GM21723 (cell line): ENCODE measurements at regions not wholly inside any gene's neighbourhood (a gene's known extent, or its start where the extent isn't known, plus 50 kb on each side); places are given as distances from the start of the nearest gene placed in this dataset.
A peak's percentile ranks its signal among the peaks of the same experiment; 100 is the strongest.
"Not testable (repeated sequence)": the region's sequence is repeated elsewhere in the genome, so short reads cannot be mapped to it uniquely, and the experiment has no call there.

ENCODE experiments used
- ATAC-seq: cut with Tn5 transposase; IDR thresholded peaks from one replicate; pipeline ENCODE4 v1.9.1; 2021; ENCODE audit warnings: mild to moderate bottlenecking, moderate library complexity; ENCODE audit not compliant: unreplicated experiment

DNA sequence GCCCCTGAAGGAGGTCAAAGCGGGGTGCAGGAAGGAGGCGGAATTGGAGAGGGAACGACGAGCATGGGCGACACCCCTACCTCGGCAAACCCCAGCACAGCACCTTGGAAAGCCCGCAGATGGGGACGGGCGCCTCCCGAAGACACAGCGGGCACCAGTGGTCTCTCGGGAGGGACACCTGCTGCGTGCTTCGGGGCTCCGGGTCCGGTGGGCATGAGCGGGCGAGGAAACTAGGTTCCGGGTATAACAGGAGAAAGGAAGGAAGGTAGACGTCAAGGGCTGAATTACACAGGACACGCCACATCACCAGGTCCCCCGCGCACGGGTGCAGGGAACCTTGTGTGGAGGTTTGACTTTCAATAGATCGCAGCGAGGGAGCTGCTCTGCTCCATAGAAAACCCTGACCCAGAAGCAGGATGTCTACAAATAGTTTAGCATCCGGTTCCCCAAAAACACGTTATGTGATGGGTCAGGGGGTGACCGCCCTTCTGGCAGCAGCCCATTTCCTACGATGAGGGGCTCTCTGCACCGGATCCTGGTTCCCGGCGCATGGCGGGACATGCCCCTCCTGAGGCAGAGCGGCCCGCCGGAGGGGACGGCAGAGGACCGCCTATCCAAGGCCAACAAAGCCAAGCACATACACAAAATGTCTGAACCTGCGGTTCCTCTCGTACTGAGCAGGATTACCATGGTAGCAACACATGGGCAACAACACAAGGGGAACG, 196.9 kb downstream of the ALG10 start:
- peak; percentile 29 for ATAC-seq

DNA sequence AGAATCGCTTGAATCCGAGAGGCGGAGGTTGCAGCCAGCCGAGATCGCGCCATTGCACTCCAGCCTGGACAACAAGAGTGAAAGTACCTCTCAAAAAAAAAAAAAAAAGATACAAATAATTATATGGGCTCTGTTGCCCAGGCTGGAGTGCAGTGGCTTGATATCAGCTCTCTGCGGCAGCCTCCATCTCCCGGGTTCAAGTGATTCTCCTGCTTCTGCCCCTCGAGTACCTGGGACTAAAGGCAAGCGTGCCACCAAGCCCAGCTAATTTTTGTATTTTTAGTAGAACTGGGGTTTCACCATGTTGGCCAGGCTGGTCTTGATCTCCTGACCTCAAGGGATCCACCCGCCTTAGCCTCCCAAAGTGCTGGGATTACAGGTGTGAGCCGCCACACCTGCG, 197.8 kb downstream of the ALG10 start:
- not testable (repeated sequence) for ATAC-seq

DNA sequence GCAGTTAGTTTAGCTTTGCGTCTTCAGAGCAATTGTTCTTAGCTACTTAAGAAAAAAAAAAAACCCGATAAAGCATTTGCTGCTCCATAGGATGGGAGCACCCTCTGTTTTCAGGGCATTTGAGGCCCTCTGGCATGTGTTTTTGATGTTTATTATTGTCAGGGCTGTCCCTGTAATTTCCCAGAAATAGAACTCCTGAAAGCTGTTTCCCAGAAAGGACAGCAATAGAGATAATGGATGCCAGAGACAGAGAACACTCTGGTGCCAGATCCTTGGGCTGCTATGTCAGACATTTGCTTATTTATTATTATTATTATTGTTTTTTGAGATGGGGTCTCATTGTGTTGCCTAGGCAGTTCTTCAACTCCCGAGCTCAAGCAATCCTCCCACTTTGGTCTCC, 201.3 kb downstream of the ALG10 start:
- ATAC-seq = no peak

- ATAC-seq = not testable (repeated sequence)
Measured at GRCh38 chr12:34226044-34226443, 203.7 kb downstream of the ALG10 start.

- not testable (repeated sequence) for ATAC-seq
Measured at GRCh38 chr12:34228046-34228445, 205.8 kb downstream of the ALG10 start.

- not testable (repeated sequence) for ATAC-seq
Measured at GRCh38 chr12:34229033-34229432, 206.7 kb downstream of the ALG10 start.

- ATAC-seq = no peak
Measured at GRCh38 chr12:34233618-34234017, 211.3 kb downstream of the ALG10 start.

DNA sequence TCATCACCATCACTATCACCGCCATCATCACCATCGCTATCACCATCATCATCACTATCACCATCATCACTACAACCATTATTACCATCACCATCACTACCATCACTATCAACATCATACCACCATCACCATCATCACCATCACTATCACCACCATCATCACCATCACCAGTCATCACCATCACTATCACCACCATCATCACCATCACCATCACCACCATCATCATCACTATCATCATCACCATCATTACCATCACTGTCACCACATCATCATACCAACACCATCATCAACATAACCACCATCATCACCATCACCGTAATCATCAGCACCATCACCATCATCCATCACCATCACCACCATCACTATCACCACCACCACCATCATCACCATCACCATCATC, 213.8 kb downstream of the ALG10 start:
- no peak for ATAC-seq

DNA sequence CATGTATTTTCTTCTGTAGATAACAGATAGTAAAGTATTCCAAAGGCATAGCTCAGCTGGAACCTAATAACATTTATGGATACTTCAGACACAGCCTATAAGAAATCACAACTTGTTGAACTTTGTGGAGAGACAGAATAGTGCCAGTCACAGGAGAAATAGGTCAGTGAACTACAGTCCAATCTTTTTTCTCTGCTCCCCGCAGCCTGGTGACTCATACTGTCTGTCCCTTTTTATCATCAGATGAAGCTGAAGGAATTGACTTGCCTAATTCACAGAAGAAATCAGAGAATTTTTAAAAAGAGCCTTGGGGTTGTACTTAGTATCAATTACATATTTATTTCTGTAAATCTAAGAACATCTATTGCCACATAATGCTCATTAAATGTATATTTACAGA, 222.3 kb downstream of the ALG10 start:
- ATAC-seq = no peak

DNA sequence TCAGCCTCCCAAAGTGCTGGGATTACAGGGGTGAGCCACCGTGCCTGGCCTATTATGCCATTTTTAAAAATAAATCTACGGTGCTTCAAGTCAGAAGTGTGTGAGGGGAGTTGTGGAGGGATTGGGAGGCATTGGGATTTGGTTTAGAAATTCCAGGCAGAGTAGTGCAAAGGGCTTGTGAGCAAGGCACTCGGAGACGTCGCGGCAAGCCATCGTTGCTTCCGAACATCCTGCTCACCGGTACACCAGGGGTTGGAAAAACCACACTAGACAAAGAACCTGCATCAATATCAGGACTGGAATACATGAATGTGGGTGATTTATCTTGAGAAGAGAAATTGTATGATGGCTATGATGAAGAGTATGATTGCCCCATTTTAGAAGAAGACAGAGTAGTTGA, 227.0 kb downstream of the ALG10 start:
- ATAC-seq = no peak

- not testable (repeated sequence) for ATAC-seq
Measured at GRCh38 chr12:34251879-34252278, 229.6 kb downstream of the ALG10 start.

GRCh38 chr12:34253674-34254073, 231.4 kb downstream of the ALG10 start:
- ATAC-seq = no peak

- no peak for ATAC-seq
Measured at GRCh38 chr12:34257093-34257492, 234.8 kb downstream of the ALG10 start.

DNA sequence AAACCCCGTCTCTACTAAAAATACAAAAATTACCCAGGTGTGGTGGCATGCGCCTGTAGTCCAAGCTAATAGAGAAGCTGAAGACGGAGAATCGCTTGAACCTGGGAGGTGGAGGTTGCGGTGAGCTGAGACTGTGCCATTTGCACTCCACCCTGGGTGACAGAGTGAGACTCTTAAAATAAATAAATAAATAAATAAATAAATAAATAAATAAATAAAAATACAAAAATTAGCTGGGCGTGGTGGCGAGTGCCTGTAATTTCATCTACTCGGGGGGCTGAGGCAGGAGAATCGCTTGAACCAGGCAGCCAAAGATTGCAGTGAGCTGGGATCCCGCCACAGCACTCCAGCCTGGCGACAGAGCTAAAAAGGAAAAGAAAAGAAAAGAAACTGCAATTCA, 239.8 kb downstream of the ALG10 start:
- not testable (repeated sequence) for ATAC-seq

GRCh38 chr12:34264110-34264509, 241.8 kb downstream of the ALG10 start:
- no peak for ATAC-seq

DNA sequence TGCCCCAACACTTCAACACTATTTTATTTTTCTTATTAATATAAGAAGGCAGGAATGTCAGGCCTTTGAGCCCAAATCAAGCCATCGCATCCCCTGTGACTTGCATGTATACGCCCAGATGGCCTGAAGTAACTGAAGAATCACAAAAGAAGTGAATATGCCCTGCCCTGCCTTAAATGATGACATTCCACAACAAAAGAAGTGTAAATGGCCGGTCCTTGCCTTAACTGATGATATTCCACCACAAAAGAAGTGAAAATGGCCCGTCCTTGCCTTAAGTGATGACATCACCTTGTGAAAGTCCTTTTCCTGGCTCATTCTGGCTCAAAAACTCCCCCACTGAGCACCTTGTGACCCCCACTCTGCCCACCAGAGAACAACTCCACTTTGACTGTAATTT, 251.4 kb downstream of the ALG10 start:
- ATAC-seq = not testable (repeated sequence)

- no peak for ATAC-seq
Measured at GRCh38 chr12:34275129-34275528, 252.8 kb downstream of the ALG10 start.

GRCh38 chr12:34286483-34286882, 264.2 kb downstream of the ALG10 start:
- no peak for ATAC-seq

DNA sequence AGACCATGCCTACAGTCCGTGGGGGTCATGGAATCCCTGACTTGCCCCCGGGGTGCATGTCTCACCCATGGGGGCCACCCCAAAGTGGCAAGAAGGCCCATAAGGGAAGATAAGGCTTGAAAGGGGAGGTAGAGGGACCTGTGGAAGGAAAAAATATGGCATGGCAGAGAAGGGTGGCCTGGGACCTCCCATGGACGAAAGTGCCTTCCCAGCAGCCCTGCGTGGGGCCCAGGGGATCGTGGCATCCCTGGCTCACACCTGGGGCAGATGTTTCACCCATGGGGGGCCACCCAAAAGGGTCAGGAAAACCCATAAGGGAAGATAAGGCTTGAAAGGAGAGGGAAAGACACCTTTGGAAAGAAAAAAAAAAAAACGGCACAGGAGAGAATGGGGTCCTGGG, 264.6 kb downstream of the ALG10 start:
- ATAC-seq = no peak

- ATAC-seq = no peak
Measured at GRCh38 chr12:34287437-34287836, 265.1 kb downstream of the ALG10 start.

- ATAC-seq = no peak
Measured at GRCh38 chr12:34287986-34288962, 266.0 kb downstream of the ALG10 start.

DNA sequence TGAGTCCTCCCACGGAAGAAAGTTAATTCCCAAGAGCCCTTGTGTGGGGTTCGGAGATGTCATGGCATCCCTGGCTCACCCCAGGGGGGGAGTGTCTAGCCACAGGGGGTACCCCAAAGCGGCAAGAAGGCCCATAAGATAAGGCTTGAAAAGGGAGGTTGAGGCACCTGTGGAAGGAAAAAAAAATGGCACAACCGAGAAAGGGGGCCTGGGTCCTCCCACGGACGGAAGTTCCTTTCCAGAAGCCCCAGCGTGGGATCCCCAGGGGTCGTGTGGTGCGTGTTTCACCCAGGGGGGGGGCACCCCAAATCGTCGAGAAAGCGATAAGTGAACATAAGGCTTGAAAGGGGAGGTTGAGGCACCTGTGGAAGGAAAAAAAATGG, 266.7 kb downstream of the ALG10 start:
- no peak for ATAC-seq
